ENCODE measurements at regions not wholly inside any gene's neighbourhood (a gene's known extent, or its start where the extent isn't known, plus 50 kb on each side); places are given as distances from the start of the nearest gene placed in this dataset.

DNA sequence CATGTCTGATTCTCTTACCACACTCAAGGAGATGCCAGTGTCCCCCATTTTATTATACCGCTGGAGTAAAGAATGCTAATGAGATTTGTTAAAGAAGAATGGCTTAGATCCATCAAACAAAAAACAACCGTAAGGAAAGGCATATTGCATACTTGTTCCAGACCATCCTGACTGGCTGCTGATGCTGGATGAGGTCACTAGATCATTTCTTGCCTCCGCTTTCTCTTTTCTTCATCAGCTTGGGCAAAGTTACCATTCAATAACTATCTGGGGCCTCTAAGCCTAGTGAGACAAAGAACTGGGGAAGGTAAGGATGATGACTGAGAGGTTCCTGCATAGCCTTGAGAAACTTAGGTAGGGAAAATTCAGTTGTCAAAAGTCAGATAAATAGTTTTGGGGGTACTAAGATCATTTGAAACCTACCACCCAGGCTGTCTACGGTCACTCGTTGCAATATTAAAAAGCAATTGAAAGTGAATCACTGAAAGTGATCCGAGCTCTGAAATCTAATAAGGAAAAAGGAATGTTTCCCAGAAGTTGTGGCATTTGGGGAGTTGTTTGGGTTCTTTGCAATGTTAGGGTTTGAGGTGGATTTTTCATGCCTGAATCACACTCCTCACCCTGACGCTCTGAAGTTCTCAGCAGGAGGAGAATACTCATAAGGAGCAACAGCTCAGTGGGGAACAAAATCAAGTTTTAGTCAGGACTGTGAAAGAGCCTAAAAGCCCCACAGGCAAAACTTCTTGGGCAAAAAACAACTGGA lies 176.8 kb downstream of the HHIPL2 start:
- DNase-seq (ENCODE audit: low read depth in 1 of 2, low spot score in 1 of 2): no peak

DNA sequence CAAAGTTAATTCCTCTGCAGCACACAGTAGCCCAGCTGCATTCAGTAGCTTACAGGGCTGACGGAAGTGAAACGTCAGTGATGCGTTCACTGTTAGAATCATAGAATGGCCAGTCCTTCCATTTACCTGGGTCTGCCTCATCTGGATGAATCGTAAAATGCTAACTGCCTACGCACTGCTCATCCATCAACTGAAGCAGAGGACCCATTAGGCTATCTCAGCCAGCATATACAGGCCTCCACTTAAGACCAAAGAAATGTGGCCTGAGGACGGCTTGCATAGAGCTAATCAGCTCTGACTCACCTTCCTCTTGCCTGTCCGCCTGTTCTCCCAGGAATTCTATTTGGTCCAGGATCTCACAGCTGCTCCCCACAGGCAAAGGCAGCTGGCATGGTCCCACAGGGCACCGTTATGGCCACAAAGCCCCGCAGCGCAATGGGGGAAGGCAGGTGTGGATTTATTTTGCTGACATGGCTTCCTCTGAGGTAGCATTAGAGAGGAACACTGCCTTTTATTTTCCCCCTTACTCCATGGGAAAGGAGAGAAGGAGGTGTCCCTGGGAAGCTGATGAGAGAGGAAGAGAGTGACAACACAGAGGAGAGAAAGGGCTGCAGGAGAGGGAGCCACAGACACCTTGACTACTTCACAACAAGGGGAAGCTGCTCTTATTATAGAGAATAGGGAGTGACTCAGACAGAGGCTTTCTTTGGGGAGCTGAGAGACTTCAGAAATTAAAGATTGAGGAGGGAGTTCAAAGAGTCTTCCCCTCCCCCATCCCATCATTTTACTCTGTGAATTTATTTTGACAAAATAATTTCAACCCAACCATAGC lies 177.6 kb downstream of the HHIPL2 start:
- no peak for DNase-seq (ENCODE audit: low read depth in 1 of 2, low spot score in 1 of 2)

DNA sequence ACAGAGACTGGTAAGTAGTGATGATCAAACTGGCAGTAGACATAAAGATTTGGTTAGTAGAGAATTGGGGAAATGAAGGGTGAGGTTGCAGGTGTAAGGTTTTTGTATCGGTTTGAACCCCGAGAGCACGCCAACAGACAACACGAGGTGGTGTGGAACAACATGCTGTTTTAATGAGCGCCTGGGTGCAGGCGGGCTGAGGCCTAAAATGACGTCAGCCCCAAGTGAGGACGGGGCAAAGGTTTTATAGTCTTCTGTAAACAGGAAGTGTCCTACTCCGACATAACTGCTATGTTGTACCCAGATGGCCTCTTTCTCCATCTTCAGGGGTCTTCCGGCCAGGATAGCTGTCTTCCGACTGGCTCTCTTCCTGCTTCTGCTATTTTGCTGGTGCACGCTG lies 178.8 kb downstream of the HHIPL2 start:
- DNase-seq (ENCODE audit: low read depth in 1 of 2, low spot score in 1 of 2): no peak

DNA sequence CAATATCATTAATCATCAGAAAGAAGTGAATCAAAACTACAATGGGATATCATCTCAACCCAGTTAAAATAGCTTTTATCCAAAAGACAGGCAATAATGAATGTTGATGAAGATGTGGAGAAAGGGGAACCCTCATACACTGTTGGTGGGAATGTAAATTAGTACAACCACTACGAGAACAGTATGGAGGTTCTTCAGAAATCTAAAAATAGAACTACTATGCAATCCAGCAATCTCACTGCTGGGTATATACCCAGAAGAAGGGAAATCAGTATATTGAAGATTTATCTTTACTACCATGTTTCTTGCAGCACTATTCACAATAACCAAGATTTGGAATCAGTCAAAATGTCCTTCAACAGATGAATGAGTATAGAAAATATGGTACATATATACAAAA lies 189.8 kb downstream of the HHIPL2 start:
- no peak for DNase-seq (ENCODE audit: low read depth in 1 of 2, low spot score in 1 of 2)

DNA sequence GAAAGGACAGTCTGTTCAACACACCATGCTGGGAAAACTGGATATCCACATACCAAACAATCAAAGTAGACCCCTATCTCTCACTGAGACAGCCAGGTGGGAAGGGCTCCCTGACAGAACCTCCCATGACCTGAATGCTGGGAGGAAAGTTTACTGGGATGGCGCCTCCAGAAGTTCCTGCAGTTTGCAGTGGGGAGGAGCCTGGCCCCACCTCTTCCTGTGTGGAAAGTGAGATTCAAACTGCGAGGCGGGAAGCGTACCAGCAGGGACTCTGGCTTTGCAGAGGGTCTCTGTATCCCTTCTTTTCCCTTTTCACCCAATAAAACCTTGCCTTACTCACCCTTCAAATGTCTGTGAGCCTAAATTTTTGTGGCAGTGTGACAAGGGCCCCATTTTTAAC lies 190.7 kb downstream of the HHIPL2 start:
- no peak for DNase-seq (ENCODE audit: low read depth in 1 of 2, low spot score in 1 of 2)

DNA sequence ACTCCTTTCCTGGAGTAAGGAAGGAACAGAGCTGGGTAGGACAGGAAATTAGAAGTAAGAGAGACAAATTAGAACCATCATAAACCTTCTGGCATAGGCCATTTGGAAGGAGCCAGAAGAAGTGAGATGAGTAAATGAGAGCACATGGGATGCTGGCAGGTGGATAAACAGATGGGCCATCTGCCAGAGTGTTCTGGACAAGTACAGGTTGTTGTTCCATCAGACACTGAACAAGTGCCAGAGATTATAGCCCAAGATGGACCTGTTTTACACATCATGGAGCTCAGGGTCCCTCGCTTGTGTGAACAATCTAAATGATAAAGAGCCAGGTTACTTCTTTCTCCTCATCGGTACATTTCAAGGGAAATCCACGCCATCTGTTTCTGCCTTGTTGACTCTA lies 200.3 kb downstream of the HHIPL2 start:
- no peak for DNase-seq (ENCODE audit: low read depth in 1 of 2, low spot score in 1 of 2)

DNA sequence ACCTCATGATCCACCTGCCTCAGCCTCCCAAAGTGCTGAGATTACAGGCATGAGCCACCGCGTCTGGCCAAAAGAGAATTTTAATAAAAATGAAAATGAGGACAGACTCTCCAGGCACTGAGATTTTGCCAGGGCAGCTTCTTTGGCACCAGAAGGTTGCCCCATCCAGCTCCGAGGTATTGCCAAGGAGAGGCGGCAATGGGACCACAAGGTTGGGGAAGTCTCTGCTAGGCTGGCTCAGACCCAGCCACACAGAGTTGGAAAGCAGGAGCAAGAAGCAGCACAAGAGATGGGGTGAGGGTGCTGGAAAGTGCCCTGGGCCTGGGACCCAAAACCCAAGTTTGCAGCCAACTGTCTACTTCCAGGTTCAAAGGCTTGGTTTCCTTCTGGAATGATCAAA lies 200.9 kb downstream of the HHIPL2 start:
- DNase-seq (ENCODE audit: low read depth in 1 of 2, low spot score in 1 of 2): no peak

DNA sequence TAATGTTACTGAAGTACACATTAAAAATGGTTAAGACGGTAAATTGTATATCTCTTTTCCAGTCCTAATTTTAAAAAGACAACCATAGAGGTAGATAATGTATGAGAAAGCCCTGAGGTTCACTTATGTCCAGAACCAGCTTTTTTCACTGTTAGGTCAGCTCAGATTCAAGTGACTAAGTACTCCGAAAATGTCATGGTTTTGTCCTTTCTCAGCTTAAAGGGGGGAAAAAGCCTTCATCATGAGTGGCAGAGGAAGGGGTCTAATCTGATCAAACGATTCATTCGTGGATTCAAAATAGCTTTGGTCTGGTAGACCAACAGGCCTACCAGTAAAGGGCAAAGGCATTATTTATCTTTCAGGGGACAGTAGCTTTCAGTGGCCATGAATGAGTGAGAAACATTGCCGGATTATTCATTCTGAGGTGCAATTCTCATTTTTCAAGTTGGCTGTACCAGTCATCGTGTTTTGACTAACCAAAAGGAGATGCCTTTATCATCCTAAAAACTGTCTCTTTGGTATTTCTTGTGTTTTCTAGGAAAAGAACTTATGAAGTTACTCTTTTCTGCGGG lies 208.4 kb downstream of the HHIPL2 start:
- DNase-seq (ENCODE audit: low read depth in 1 of 2, low spot score in 1 of 2): no peak

DNA sequence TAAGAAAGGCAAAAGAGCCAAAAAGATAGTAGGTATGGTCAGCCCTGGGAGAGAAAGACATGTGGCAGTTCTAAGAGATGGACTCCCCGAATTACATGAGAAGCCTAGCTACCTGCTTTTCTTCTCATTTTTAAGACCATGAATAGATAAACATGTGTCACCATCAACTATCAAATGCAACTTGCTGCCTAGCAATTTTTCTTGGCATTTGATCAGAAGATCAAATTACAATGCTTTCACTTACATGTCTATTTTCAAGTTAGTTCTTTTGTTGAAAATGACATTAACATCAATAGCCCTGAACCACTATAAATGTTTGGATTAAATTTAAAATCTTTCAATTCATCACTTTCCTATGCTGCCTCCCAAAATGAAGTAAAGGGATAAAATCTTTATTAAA lies 212.3 kb downstream of the HHIPL2 start:
- no peak for DNase-seq (ENCODE audit: low read depth in 1 of 2, low spot score in 1 of 2)

DNA sequence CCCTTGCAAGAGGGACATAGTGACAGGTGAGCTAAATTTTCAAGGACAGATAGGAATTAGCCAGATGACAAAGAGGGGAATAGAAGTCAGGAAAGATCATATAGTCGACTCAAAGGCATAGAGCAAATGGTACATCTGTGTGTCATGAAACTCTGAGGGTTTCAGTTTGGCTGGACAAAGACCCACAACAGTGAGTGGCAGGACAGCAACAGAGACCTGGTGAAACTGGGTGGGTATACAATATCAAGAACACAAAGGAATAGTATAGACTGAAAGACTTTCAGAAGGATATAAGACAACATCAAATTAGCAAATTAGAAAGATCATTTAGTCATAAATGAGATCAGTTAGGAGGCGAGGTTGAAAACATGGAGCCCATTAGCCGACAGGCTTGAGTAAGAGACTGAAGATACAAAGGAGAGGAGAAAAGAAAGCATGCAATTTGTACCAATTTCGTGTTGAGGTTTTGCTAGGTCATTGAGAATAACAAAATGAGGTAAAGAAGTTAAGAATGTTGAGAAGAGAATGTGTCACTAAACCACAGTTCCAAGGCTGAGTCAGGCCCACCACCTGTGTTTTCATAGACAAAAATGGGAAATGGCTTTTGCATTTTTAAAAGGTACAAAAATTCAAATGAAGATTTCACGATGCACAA lies 213.8 kb downstream of the HHIPL2 start:
- DNase-seq (ENCODE audit: low read depth in 1 of 2, low spot score in 1 of 2): no peak

DNA sequence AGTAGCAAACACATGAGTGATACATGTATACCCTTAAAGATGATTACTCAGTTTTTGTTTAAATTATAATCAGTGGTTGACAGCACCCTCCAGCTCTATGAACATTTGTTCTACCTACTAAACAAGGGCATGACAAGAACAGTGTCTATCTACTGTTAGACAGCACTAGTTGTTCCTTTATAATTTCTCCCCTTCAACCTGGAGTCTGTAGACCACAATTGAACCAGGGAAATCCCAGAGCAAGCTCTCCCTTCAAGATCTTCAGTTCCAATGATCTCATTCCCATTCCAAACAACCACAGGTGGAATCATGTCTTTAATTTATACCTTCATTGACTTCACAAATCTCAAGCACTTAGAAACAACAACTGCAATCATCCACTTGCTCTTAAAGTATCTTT lies 216.1 kb downstream of the HHIPL2 start:
- no peak for DNase-seq (ENCODE audit: low read depth in 1 of 2, low spot score in 1 of 2)

DNA sequence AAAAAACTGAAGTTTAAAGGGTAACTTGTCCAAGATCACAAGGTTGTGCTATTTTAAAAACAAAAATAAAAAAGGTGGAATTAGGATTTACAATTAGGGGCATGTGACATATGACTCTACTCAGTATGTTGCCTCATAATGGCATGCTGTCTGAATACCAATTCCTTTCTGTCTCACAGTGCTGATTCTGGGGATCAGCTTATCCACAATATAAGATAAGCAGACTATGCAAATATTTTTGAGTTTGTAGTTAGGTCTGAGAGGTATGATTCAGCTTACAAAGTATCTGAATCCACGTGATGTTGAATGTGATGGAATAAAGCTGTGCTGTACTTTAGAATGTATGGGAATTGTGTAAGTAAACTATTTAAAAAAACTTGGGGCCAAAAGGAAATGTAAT lies 216.6 kb downstream of the HHIPL2 start:
- no peak for DNase-seq (ENCODE audit: low read depth in 1 of 2, low spot score in 1 of 2)

DNA sequence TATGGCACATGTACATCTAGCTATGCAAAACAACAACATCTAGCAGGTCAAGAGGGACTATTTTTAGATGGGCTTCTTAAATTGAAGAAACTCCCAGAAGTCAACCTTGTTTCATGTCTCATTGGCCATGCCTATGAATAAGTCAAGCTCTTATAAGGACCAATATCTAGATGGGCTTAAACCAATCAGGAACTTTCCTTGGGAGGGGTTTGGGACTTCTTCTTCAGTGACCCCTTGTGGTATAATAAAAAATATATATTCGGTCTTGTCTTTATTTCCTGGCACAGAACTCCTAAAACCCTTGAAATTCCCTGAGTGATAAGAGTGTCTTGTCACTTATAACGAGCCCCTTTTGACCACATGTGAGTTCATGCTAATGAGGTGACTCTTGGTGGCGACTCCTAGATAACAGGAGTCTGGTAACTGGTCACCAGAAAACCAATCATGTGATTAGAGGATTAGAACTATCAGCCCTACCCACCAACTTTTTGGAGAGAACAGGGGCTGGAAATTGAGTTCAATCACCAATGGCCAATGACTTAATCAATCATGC lies 218.3 kb downstream of the HHIPL2 start:
- no peak for DNase-seq (ENCODE audit: low read depth in 1 of 2, low spot score in 1 of 2)

DNA sequence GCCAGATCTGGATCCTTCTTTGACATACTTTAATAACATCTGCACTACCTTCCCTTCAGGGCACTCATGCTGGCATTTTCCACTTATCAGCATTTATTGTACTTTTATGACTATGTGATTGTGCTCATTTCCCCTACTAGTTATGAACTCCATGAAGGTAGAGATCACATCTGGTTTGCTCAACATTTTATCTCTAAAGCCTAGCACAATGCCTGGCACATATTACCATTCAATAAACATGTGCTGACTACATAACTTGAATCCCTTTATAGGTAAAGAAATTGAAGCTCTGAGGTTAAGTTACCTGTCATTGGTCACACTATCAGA lies 221.2 kb downstream of the HHIPL2 start:
- no peak for DNase-seq (ENCODE audit: low read depth in 1 of 2, low spot score in 1 of 2)

DNA sequence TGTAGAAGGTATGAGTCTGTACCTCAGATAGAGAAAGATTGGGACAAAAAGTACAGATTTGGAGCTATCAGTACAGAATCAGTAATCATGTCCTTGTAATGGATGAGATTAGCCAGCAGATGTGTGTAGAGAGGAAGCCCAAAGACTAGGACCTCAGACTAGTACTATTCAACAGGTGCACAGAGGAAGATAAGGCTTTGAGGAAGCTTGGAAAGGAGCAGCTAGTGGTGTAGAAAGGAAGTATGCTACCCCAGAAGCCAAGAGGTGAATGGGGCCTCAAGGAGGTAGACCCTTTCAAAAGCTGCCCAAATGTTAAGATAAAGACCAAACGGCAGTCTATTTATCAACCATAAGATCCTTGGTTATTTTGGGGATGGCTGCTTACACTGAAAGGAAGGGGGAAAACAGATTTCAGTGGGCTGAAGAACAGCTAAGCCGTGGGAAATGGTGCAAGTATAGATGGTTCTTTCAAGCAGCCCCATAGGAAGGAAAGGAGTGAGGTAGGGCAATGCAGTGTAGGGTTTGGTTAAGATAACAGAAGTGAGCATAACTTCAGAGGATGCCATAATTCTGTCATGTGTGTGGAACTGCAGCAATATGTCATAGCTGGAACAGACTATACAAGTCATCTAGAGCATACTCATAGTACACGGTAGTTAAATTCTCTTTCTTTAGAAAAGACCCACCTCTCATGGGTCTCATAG lies 221.7 kb downstream of the HHIPL2 start:
- DNase-seq (ENCODE audit: low read depth in 1 of 2, low spot score in 1 of 2): no peak

DNA sequence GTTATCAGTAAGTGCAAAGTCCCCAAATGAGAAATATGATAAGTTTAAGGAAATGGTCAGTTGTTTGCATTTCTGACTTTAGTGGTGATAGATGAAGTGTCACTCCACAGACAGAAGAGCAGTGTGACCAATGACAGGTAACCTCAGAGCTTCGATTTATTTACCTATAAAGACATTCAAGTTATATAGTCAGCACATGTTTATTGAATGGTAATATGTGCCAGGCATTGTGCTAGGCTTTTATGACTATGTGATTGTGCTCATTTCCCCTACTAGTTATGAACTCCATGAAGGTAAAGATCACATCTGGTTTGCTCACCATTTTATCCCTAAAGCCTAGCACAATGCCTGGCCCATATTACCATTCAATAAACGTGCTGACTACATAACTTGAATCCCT lies 222.4 kb downstream of the HHIPL2 start:
- no peak for DNase-seq (ENCODE audit: low read depth in 1 of 2, low spot score in 1 of 2)

DNA sequence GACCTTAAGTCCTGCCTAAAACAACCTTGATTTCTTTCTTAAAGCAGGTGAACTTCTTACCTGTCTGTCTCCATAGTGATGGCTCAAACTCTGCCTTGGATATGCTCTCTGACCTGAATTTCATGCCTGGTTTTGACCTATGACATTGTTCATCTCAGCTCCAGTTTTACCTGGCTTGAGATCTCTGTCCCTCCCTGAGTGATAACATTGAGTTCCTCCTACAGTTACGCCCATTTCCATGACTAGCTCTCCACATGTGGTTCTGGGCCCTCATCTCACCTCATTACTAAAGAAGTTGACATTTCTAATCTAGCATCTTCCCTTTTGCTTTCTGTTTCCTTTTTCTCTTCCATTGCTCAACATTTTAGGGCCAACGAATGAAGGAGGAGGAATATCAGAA lies 233.1 kb downstream of the HHIPL2 start:
- no peak for DNase-seq (ENCODE audit: low read depth in 1 of 2, low spot score in 1 of 2)

DNA sequence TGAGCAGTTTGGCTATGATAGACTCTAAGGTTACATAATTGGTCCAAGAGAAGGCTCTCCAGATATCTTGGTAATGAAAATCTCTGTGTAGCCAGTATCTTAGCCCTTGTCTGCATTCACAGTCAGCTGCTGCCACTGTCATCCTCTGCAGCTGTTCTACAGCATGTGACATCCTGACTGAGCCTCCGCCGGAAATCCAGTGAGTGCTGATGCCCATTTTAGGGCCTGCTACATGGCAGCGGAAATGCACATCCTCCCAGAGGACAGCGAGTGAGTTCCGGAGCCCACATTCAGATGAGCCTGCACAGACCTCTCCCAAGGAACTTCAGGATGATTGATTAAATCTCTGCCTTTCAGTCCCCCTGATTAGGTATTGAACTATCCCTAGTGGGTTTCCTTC lies 237.1 kb downstream of the HHIPL2 start:
- no peak for DNase-seq (ENCODE audit: low read depth in 1 of 2, low spot score in 1 of 2)

DNA sequence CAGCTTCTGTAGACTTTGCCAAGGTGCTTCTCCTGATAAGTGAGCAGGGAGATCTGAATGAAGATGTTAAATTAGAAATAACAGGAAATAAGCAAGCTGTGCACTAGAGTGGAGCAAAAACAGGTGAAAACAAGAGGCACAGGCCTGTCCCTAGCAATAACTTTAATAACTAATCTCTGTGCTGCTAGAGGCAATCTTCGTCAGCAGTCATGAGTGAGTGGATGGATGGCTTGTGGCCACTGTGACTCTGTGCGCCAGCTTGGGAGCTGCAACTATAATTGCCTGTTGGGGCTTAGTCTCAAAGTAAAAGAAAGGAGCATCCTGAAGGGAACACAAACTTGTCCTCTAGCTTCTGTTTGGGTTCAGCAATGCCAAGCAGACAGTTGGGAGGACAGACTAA lies 240.3 kb downstream of the HHIPL2 start:
- no peak for DNase-seq (ENCODE audit: low read depth in 1 of 2, low spot score in 1 of 2)

DNA sequence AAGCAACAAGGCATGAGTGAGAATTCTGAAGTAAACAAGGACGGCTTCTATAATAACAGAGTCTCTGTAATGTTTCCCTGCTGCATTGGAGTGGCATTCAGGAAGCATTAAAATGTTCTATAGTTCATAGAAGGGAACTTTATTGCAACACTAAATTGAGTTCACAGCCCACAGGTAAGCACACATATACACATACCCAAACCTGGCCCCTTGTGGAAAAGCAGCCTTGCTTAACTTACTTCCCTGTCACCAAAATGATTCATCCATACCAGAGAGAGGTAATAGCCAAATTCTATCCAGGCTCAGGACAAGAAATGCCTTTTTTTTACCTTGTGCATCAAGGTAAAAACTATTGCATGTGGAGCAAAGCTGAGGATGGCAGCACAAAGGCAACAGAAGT lies 241.4 kb downstream of the HHIPL2 start:
- DNase-seq (ENCODE audit: low read depth in 1 of 2, low spot score in 1 of 2): no peak

DNA sequence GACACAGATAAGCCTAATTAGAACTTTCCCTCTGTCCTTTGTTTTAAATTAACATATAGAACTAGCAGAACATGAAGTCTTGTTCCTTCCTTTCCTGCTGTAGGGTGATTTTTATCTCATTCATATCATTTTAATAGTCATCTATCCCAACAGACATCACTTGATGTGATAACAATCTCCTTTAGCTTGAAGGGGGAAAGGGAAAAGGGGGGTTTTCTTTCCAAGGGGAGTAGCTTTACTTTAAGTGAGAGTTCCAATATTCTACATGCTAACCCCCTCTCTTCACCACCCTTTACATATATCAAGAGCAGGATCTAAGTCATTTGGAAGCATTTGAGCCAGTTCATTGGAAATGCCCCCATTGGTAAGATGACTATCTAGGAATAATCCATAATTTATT lies 241.9 kb downstream of the HHIPL2 start:
- DNase-seq (ENCODE audit: low read depth in 1 of 2, low spot score in 1 of 2): no peak

All from stimulated activated CD4-positive, alpha-beta T cell treated with anti-CD3 and anti-CD28 coated beads, Interleukin-15, amount 100 ng/mL, for 1 hour (primary cell).